ENCODE measurements at regions not wholly inside any gene's neighbourhood (a gene's known extent, or its start where the extent isn't known, plus 50 kb on each side); places are given as distances from the start of the nearest gene placed in this dataset.

DNA sequence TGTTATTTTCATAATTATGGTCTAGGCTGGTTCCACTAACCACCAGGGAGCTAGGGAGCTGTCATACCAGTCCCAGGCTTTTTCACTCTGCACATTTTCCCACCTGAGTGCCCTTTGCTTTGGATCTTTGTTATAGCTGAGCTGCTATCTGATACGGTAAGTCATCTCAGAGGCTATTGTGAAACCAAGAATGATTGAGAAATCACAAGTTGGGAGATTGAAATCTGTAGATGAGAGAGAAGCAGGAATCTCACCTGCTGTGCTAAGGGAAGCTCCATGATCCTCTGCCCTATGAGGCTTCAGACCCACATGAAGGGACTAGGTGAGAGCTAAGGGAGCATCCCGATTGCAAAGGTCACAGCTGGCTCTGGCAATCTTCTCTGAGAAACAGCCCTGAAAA lies 307.8 kb downstream of the REEP3 start:
- TF ChIP-seq, protein P1, sequence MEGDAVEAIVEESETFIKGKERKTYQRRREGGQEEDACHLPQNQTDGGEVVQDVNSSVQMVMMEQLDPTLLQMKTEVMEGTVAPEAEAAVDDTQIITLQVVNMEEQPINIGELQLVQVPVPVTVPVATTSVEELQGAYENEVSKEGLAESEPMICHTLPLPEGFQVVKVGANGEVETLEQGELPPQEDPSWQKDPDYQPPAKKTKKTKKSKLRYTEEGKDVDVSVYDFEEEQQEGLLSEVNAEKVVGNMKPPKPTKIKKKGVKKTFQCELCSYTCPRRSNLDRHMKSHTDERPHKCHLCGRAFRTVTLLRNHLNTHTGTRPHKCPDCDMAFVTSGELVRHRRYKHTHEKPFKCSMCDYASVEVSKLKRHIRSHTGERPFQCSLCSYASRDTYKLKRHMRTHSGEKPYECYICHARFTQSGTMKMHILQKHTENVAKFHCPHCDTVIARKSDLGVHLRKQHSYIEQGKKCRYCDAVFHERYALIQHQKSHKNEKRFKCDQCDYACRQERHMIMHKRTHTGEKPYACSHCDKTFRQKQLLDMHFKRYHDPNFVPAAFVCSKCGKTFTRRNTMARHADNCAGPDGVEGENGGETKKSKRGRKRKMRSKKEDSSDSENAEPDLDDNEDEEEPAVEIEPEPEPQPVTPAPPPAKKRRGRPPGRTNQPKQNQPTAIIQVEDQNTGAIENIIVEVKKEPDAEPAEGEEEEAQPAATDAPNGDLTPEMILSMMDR (IDR thresholded peaks at IDR 0.05; ENCODE audit: low read depth, low read length) = no peak
- no peak for TF ChIP-seq EZH2phosphoT487 (IDR thresholded peaks at IDR 0.05; ENCODE audit: low read depth)
